ENCODE measurements at regions not wholly inside any gene's neighbourhood (a gene's known extent, or its start where the extent isn't known, plus 50 kb on each side); places are given as distances from the start of the nearest gene placed in this dataset.

GRCh38 chr6:106882138-106882537, 92.4 kb downstream of the CD24 start:
- no peak overlapping the region for H3K4me2 ChIP-seq (ENCODE audit: insufficient read depth, low read length)
- no peak overlapping the region for H3K27ac ChIP-seq (ENCODE audit: extremely low read depth, low read depth, low read length)
- ATAC-seq (no peak), DNase-seq (ENCODE audit: extremely low read depth in 1 of 4, low spot score in 3 of 4) (no peak), FAIRE-seq (no peak)
- H3K4me1 ChIP-seq (replicated peaks in 1 of 2; ENCODE audit: control insufficient read depth in 2 of 2, insufficient read depth in 2 of 2, low read length in 2 of 2) = peaks cover 3 to 25% of the 10 kb centered on the region in 2 experiments; a peak in 4 of 5 replicates
- no peaks in the 10 kb centered on the region for H3K79me2 ChIP-seq (ENCODE audit: control insufficient read depth, insufficient read depth, low read length)
- H3K9me3 ChIP-seq (replicated peaks; ENCODE audit: control insufficient read depth, insufficient read depth, low read depth, low read length) = no peaks in the 10 kb centered on the region
- POLR2A ChIA-PET = interaction anchor here (1.2 kb wide), 1 partner anchor 35 kb away, joined by 3 read pairs; no protein-coding TSS in a partner anchor
- no peak for TF ChIP-seq DPF2 (IDR thresholded peaks at IDR 0.05)
- no peak for TF ChIP-seq ESRRA (IDR thresholded peaks at IDR 0.05; ENCODE audit: borderline replicate concordance, low read depth)
- no peak for TF ChIP-seq BMI1 (IDR thresholded peaks at IDR 0.05; ENCODE audit: low read length)
- TF ChIP-seq GATAD2A (IDR thresholded peaks at IDR 0.05) = no peak
- TF ChIP-seq HNRNPLL (IDR thresholded peaks at IDR 0.05; ENCODE audit: low read depth, low read length, poor library complexity, severe bottlenecking) = no peak
- no peak for TF ChIP-seq SREBF1 (IDR thresholded peaks at IDR 0.05; ENCODE audit: borderline replicate concordance, low read depth, low read length)
- no peak for TF ChIP-seq KLF1 (tag; IDR thresholded peaks at IDR 0.05)
- TF ChIP-seq ZKSCAN1 (IDR thresholded peaks at IDR 0.05; ENCODE audit: low read depth, low read length) = no peak
- TF ChIP-seq ZBTB12 (CRISPR knock-in tag; IDR thresholded peaks at IDR 0.05) = no peak
- no peak for TF ChIP-seq ZNF232 (CRISPR knock-in tag; IDR thresholded peaks at IDR 0.05)
- no peak for TF ChIP-seq GTF2A2 (tag; IDR thresholded peaks at IDR 0.05)
- TF ChIP-seq TCF15 (CRISPR knock-in tag; IDR thresholded peaks at IDR 0.05) = no peak
- TF ChIP-seq CBX8 (IDR thresholded peaks at IDR 0.05; ENCODE audit: borderline replicate concordance, extremely low read depth, low read depth, low read length, poor library complexity, severe bottlenecking) = no peak
- TF ChIP-seq ZBTB8A (IDR thresholded peaks at IDR 0.05; ENCODE audit: partially characterized antibody) = no peak
- H3K9me1 ChIP-seq (ENCODE audit: control insufficient read depth, insufficient read depth, low read length) = no peaks in the 10 kb centered on the region
- no peak overlapping the region for H3K9ac ChIP-seq (ENCODE audit: insufficient read depth in 1 of 2, low read depth in 2 of 2, low read length in 2 of 2)
- in situ Hi-C loops (cut with MboI) (no loop called here), intact Hi-C loops (cut with micrococcal nuclease) (no loop called here)
- H4K20me1 ChIP-seq (replicated peaks; ENCODE audit: control insufficient read depth, insufficient read depth, low read length) = no peaks in the 10 kb centered on the region
- CTCF ChIA-PET (ENCODE audit: low intra/inter-chr PET ratio) = no interaction called here
- no peaks in the 10 kb centered on the region for H3K36me3 ChIP-seq (ENCODE audit: control insufficient read depth, insufficient read depth, low read length)
- no peak overlapping the region for H2AFZ ChIP-seq (ENCODE audit: low read depth, low read length)
- no peaks in the 10 kb centered on the region; a peak in 1 of 5 replicates for H3K27me3 ChIP-seq (ENCODE audit: control insufficient read depth in 2 of 2, insufficient read depth in 2 of 2, low read length in 2 of 2)
- no peak overlapping the region for H3K4me3 ChIP-seq
- no TSS peak for BruUV-seq (replicated peaks)

Data from K562 (cell line).